Mesenchymal stem cell (in vitro differentiated cells and primary cell): ENCODE measurements at regions not wholly inside any gene's neighbourhood (a gene's known extent, or its start where the extent isn't known, plus 50 kb on each side); places are given as distances from the start of the nearest gene placed in this dataset.

ENCODE experiments used
- DNase-seq: peaks from one replicate; pipeline ENCODE4 v3.0.0-alpha.2; 2013
- H2AFZ ChIP-seq: one replicate; pipeline ENCODE4 v1.6.1; 2013; ENCODE audit warnings: low read depth, mild to moderate bottlenecking, control low read depth, inconsistent platforms, low read length, moderate library complexity
- H2AK5ac ChIP-seq: 2 replicates; pipeline ENCODE4 v1.6.1; 2013; ENCODE audit warnings: low read length, moderate library complexity, mild to moderate bottlenecking, inconsistent platforms; ENCODE audit not compliant: severe bottlenecking
- H2BK120ac ChIP-seq: one replicate; pipeline ENCODE4 v1.6.1; 2013; ENCODE audit warnings: low read depth, mild to moderate bottlenecking, inconsistent platforms, low read length, moderate library complexity
- H2BK12ac ChIP-seq, 2 experiments: one replicate each; pipeline ENCODE4 v1.6.1; 2013; ENCODE audit warnings: inconsistent platforms in 2 of 2, low read length in 2 of 2, mild to moderate bottlenecking in 2 of 2, moderate library complexity in 2 of 2, control low read depth in 1 of 2
- H2BK15ac ChIP-seq: one replicate; pipeline ENCODE4 v1.6.1; 2013; ENCODE audit warnings: mild to moderate bottlenecking, low read depth, inconsistent platforms; ENCODE audit not compliant: poor library complexity, severe bottlenecking
- H2BK5ac ChIP-seq: 2 replicates; pipeline ENCODE4 v1.6.1; 2013; ENCODE audit warnings: low read depth, mild to moderate bottlenecking, low read length, control low read depth, inconsistent platforms; ENCODE audit not compliant: poor library complexity, severe bottlenecking
- H3K14ac ChIP-seq, 2 experiments: one replicate each; pipeline ENCODE4 v1.6.1; 2013; ENCODE audit warnings: inconsistent platforms in 2 of 2, low read length in 2 of 2, control low read depth in 1 of 2, mild to moderate bottlenecking in 1 of 2, moderate library complexity in 1 of 2
- H3K18ac ChIP-seq, 2 experiments: one replicate each; pipeline ENCODE4 v1.6.1; 2013; ENCODE audit warnings: inconsistent platforms in 2 of 2, low read length in 2 of 2, control low read depth in 1 of 2, low read depth in 1 of 2, mild to moderate bottlenecking in 1 of 2
- H3K23ac ChIP-seq, 2 experiments: one replicate each; pipeline ENCODE4 v1.6.1; 2013; ENCODE audit warnings: inconsistent platforms in 2 of 2, low read length in 2 of 2, mild to moderate bottlenecking in 2 of 2, moderate library complexity in 2 of 2, control low read depth in 1 of 2
- H3K27ac ChIP-seq: 2 replicates; pipeline ENCODE4 v1.5.1; 2013; ENCODE audit warnings: mild to moderate bottlenecking, moderate library complexity, low read length, control low read depth, inconsistent platforms; ENCODE audit not compliant: poor library complexity, severe bottlenecking
- H3K27me3 ChIP-seq, 2 experiments: 2 replicates each; pipeline versions ENCODE4 v1.6.1 to v1.7.0; 2013; ENCODE audit warnings: low read length in 2 of 2, mild to moderate bottlenecking in 2 of 2, moderate library complexity in 2 of 2, control low read depth in 1 of 2, inconsistent platforms in 1 of 2; ENCODE audit not compliant: control insufficient read depth in 1 of 2, insufficient read depth in 1 of 2
- H3K36me3 ChIP-seq, 2 experiments: 2 replicates each; pipeline versions ENCODE4 v1.6.1 to v1.7.0; 2013; ENCODE audit warnings: low read length in 2 of 2, control low read depth in 1 of 2, inconsistent platforms in 1 of 2, low read depth in 1 of 2, mild to moderate bottlenecking in 1 of 2; ENCODE audit not compliant: insufficient read depth in 2 of 2, control insufficient read depth in 1 of 2
- H3K4ac ChIP-seq, 2 experiments: one replicate each; pipeline ENCODE4 v1.6.1; 2013; ENCODE audit warnings: inconsistent platforms in 2 of 2, low read length in 2 of 2, mild to moderate bottlenecking in 2 of 2, moderate library complexity in 2 of 2, control low read depth in 1 of 2, low read depth in 1 of 2
- H3K4me1 ChIP-seq: 2 replicates; pipeline ENCODE4 v1.6.1; 2013; ENCODE audit warnings: low read depth, low read length, control low read depth; ENCODE audit not compliant: control insufficient read depth, insufficient read depth
- H3K4me2 ChIP-seq: 2 replicates; pipeline ENCODE4 v1.6.1; 2013; ENCODE audit warnings: low read length, mild to moderate bottlenecking, inconsistent platforms; ENCODE audit not compliant: poor library complexity, severe bottlenecking
- H3K4me3 ChIP-seq, 2 experiments: 2 replicates each; pipeline versions ENCODE4 v1.5.1 to v1.7.0; 2013; ENCODE audit warnings: low read length in 2 of 2, mild to moderate bottlenecking in 2 of 2, control low read depth in 1 of 2, low read depth in 1 of 2; ENCODE audit not compliant: insufficient read depth in 1 of 2
- H3K79me1 ChIP-seq: replicated peaks from 2 replicates; pipeline ENCODE4 v1.6.1; 2013; ENCODE audit warnings: mild to moderate bottlenecking, control low read depth, low read length, inconsistent platforms; ENCODE audit not compliant: poor library complexity, severe bottlenecking
- H3K9ac ChIP-seq: 2 replicates; pipeline ENCODE4 v1.7.0; 2013; ENCODE audit warnings: mild to moderate bottlenecking, low read length, moderate library complexity
- H3K9me3 ChIP-seq: 2 replicates; pipeline ENCODE4 v1.7.0; 2013; ENCODE audit warnings: mild to moderate bottlenecking, low read length; ENCODE audit not compliant: control insufficient read depth
- H4K8ac ChIP-seq: one replicate; pipeline ENCODE4 v1.6.1; 2013; ENCODE audit warnings: inconsistent platforms, mild to moderate bottlenecking, low read length, moderate library complexity
- H4K91ac ChIP-seq: one replicate; pipeline ENCODE4 v1.6.1; 2013; ENCODE audit warnings: mild to moderate bottlenecking, low read length, inconsistent platforms
- whole genome bisulfite sequencing: methylation state at CpG from one replicate; pipeline ENCODE4 v1.1.7; 2013; ENCODE audit warnings: mixed read lengths; 5-methylcytosine and 5-hydroxymethylcytosine counted together

- Histone ChIP-seq H3K4me3 (no peak overlapping the region), H3K23ac (no peak overlapping the region), H2AFZ (no peak overlapping the region), H3K4ac (no peak overlapping the region), H3K79me1 (no peaks in the 10 kb centered on the region), H2AK5ac (peak overlapping the region; percentile 67), H2BK120ac (no peak overlapping the region), H3K9ac (no peak overlapping the region), H4K8ac (no peak overlapping the region), H2BK15ac (no peak overlapping the region), H4K91ac (no peak overlapping the region), H2BK12ac (peak overlapping the region in 1 of 2 experiments; percentile 31), H3K4me1 (peaks cover 23% of the 10 kb centered on the region), H3K4me2 (no peak overlapping the region), H3K27me3 (no peaks in the 10 kb centered on the region), H3K36me3 (no peaks in the 10 kb centered on the region), H3K18ac (no peak overlapping the region), H3K14ac (no peak overlapping the region), H2BK5ac (no peak overlapping the region), H3K9me3 (no peaks in the 10 kb centered on the region), H3K27ac (no peak overlapping the region)
- DNase-seq, result no peak
- 100% methylated on average over 1 of the region's 2 CpGs for WGBS
These were observed 238.5 kb downstream of the SOX9 start for GRCh38 chr17:72359274-72359673.

DNA sequence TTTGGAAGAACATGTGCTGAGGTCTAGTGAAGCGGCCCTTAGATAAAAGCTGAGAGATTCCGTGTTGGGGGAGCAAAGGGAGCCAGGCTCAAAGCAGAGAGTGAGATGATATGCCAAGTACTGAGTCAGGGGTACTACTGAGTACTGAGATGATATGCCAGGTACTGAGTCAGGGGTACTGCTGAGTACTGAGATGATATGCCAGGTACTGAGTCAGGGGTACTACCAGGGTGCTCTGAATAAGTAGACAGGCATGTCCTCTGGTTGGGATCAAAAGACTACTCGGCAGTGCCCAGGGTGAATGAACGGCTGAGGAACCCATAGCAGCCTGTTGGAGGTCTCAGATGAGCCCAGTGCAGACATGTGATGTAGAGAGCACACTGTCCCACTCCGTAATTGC lies 239.0 kb downstream of the SOX9 start:
- H3K9me3 ChIP-seq, result no peaks in the 10 kb centered on the region
- H3K27ac ChIP-seq, result no peak overlapping the region
- H3K4me2 ChIP-seq, result no peak overlapping the region
- H2AK5ac ChIP-seq, result peak overlapping the region; percentile 15
- H3K18ac ChIP-seq, result no peak overlapping the region
- H2BK5ac ChIP-seq, result no peak overlapping the region
- H4K8ac ChIP-seq, result no peak overlapping the region
- H3K14ac ChIP-seq, result no peak overlapping the region
- no peaks in the 10 kb centered on the region for H3K79me1 ChIP-seq
- no peak overlapping the region for H3K9ac ChIP-seq
- H3K36me3 ChIP-seq, result no peaks in the 10 kb centered on the region
- H2BK120ac ChIP-seq, result no peak overlapping the region
- no peak overlapping the region for H2BK15ac ChIP-seq
- H3K4me3 ChIP-seq, result no peak overlapping the region
- no peak overlapping the region for H4K91ac ChIP-seq
- H2AFZ ChIP-seq, result no peak overlapping the region
- no peak overlapping the region for H2BK12ac ChIP-seq
- H3K27me3 ChIP-seq, result no peaks in the 10 kb centered on the region
- DNase-seq, result no peak
- H3K23ac ChIP-seq, result no peak overlapping the region
- over 99% methylated on average over 5 of the region's 5 CpGs for WGBS
- peaks cover 23% of the 10 kb centered on the region for H3K4me1 ChIP-seq
- no peak overlapping the region for H3K4ac ChIP-seq

DNA sequence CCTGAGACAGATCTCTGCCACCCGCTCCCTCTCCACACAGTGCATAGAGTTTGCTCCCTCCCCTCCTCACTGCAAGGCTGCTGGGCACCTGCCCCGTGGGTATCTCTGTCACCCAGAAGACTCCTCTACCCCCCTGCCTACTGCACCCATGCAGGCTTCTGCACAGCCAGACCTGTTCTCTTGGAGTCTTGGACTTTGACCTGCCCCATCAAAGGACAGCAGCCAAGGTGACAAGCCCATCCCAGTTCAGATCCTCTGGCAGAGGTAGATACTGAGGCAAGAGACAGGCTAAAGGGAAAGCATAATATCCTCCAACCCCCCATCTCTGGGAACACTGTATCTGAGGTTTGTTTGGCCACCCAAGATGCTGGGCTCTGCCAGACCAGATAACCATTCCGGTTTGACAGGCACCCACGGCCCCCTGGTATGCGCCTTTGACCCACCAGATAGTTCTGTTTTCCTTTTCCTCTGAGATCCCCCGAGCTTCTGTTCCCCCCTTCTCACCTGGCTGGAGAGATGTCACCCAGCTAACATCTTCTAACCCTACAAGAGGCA lies 239.6 kb downstream of the SOX9 start:
- Histone ChIP-seq H3K4me2 (no peak overlapping the region), H3K18ac (no peak overlapping the region), H3K14ac (no peak overlapping the region), H3K4ac (no peak overlapping the region), H2AK5ac (no peak overlapping the region), H3K4me3 (no peak overlapping the region), H2BK12ac (no peak overlapping the region), H4K8ac (no peak overlapping the region), H3K23ac (no peak overlapping the region), H3K9me3 (no peaks in the 10 kb centered on the region), H2AFZ (no peak overlapping the region), H3K9ac (no peak overlapping the region), H2BK5ac (no peak overlapping the region), H4K91ac (no peak overlapping the region), H2BK15ac (no peak overlapping the region), H3K4me1 (peaks cover 23% of the 10 kb centered on the region), H3K36me3 (no peaks in the 10 kb centered on the region), H3K27ac (no peak overlapping the region), H2BK120ac (no peak overlapping the region), H3K27me3 (no peaks in the 10 kb centered on the region), H3K79me1 (no peaks in the 10 kb centered on the region)
- no peak for DNase-seq
- 89% methylated on average over 6 of the region's 6 CpGs for WGBS

DNA sequence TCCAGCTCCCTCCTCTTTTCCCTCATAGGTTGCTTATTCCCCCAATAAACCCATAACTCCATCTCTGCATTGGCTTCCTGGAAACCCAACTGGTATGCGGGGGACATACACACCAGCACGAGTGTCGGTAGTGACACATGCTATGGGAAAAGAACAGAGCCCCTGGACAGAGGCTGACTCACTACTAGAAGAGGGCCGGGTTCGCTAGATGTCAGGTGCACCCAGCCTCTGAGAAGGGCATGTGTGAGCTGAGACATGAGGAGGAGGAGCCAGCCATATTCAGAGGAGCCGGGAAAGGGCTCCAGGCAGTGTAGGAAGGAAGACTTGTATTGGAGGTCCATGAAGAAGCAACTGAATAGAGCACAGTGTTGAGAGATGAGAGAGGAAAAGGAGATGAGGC lies 241.1 kb downstream of the SOX9 start:
- Histone ChIP-seq H3K18ac (no peak overlapping the region), H3K4ac (no peak overlapping the region), H2AK5ac (peak overlapping the region; percentile 10), H3K27me3 (no peaks in the 10 kb centered on the region), H3K23ac (no peak overlapping the region), H3K9me3 (no peaks in the 10 kb centered on the region), H3K79me1 (no peaks in the 10 kb centered on the region), H2BK12ac (peak overlapping the region in 1 of 2 experiments; percentile 57), H3K9ac (no peak overlapping the region), H2AFZ (no peak overlapping the region), H2BK5ac (no peak overlapping the region), H3K4me3 (no peak overlapping the region), H4K8ac (no peak overlapping the region), H4K91ac (no peak overlapping the region), H2BK120ac (no peak overlapping the region), H3K14ac (no peak overlapping the region), H3K4me2 (no peak overlapping the region), H2BK15ac (no peak overlapping the region), H3K27ac (no peak overlapping the region), H3K4me1 (peaks cover 27% of the 10 kb centered on the region), H3K36me3 (no peaks in the 10 kb centered on the region)
- peak; percentile 40 for DNase-seq
- WGBS, result 62% methylated on average over 6 of the region's 6 CpGs
